ENCODE measurements at regions not wholly inside any gene's neighbourhood (a gene's known extent, or its start where the extent isn't known, plus 50 kb on each side); places are given as distances from the start of the nearest gene placed in this dataset.

GRCh38 chr2:768451-768850, 91.2 kb upstream of the TMEM18 start:
- H3K4me1 ChIP-seq (ENCODE audit: control insufficient read depth in 1 of 2, insufficient read depth in 2 of 2, low read length in 2 of 2), result peaks cover 3 to 8% of the 10 kb centered on the region in 2 experiments
- no CpG with 5 or more reads among the region's 10 CpGs for WGBS (ENCODE audit: extremely low coverage, insufficient coverage, insufficient read length)

GRCh38 chr2:767944-768343, 90.7 kb upstream of the TMEM18 start:
- no peak for DNase-seq
- Histone ChIP-seq H3K4ac (ENCODE audit: low read depth, low read length) (no peak overlapping the region), H3K4me2 (ENCODE audit: low read length) (no peak overlapping the region), H3K9me3 (ENCODE audit: insufficient read depth, low read depth, low read length) (peaks cover 1% of the 10 kb centered on the region), H2BK120ac (ENCODE audit: insufficient read depth, low read length, poor library complexity) (no peak overlapping the region), H3K79me1 (ENCODE audit: low read length) (no peaks in the 10 kb centered on the region), H3K4me3 (ENCODE audit: low read depth, low read length) (no peak overlapping the region), H3K9ac (ENCODE audit: low read length) (no peak overlapping the region), H2BK12ac (ENCODE audit: low read length) (no peak overlapping the region), H2BK5ac (ENCODE audit: low read depth, low read length, poor library complexity) (no peak overlapping the region), H2AFZ (ENCODE audit: insufficient read depth, low read length, poor library complexity) (no peak overlapping the region), H4K8ac (ENCODE audit: low read depth, low read length) (no peak overlapping the region), H3K27ac (ENCODE audit: low read depth, low read length) (no peak overlapping the region), H3K4me1 (ENCODE audit: control insufficient read depth in 1 of 2, insufficient read depth in 2 of 2, low read length in 2 of 2) (peaks cover 3 to 9% of the 10 kb centered on the region in 2 experiments), H3K27me3 (ENCODE audit: insufficient read depth, low read length) (no peaks in the 10 kb centered on the region), H3K18ac (ENCODE audit: low read length) (no peak overlapping the region), H3K14ac (ENCODE audit: low read length) (no peak overlapping the region), H4K12ac (ENCODE audit: low read depth, low read length) (no peak overlapping the region), H3K23ac (ENCODE audit: low read length) (no peak overlapping the region), H3K79me2 (ENCODE audit: control insufficient read depth, insufficient read depth, low read length, poor library complexity) (no peaks in the 10 kb centered on the region), H4K91ac (ENCODE audit: low read depth, low read length) (no peak overlapping the region), H2AK5ac (ENCODE audit: low read length) (no peak overlapping the region), H3K36me3 (ENCODE audit: control insufficient read depth in 1 of 2, insufficient read depth in 2 of 2, low read length in 2 of 2) (no peaks in the 10 kb centered on the region)
- no CpG with 5 or more reads among the region's 4 CpGs for WGBS (ENCODE audit: extremely low coverage, insufficient coverage, insufficient read length)

More at GRCh38 chr2:768451-768850, 91.2 kb upstream of the TMEM18 start:
- no peak overlapping the region for H3K27ac ChIP-seq (ENCODE audit: low read depth, low read length)
- no peak overlapping the region for H3K4me2 ChIP-seq (ENCODE audit: low read length)
- H3K36me3 ChIP-seq (ENCODE audit: control insufficient read depth in 1 of 2, insufficient read depth in 2 of 2, low read length in 2 of 2), result no peaks in the 10 kb centered on the region
- no peak overlapping the region for H3K4ac ChIP-seq (ENCODE audit: low read depth, low read length)
- peaks cover 1% of the 10 kb centered on the region for H3K9me3 ChIP-seq (ENCODE audit: insufficient read depth, low read depth, low read length)
- H3K27me3 ChIP-seq (ENCODE audit: insufficient read depth, low read length), result no peaks in the 10 kb centered on the region
- no peak overlapping the region for H3K14ac ChIP-seq (ENCODE audit: low read length)
- no peak overlapping the region for H4K91ac ChIP-seq (ENCODE audit: low read depth, low read length)
- no peak overlapping the region for H3K4me3 ChIP-seq (ENCODE audit: low read depth, low read length)
- no peaks in the 10 kb centered on the region for H3K79me1 ChIP-seq (ENCODE audit: low read length)
- no peak overlapping the region for H4K8ac ChIP-seq (ENCODE audit: low read depth, low read length)
- H2BK5ac ChIP-seq (ENCODE audit: low read depth, low read length, poor library complexity), result no peak overlapping the region
- no peak overlapping the region for H4K12ac ChIP-seq (ENCODE audit: low read depth, low read length)
- H2BK12ac ChIP-seq (ENCODE audit: low read length), result no peak overlapping the region
- no peaks in the 10 kb centered on the region for H3K79me2 ChIP-seq (ENCODE audit: control insufficient read depth, insufficient read depth, low read length, poor library complexity)
- no peak overlapping the region for H3K23ac ChIP-seq (ENCODE audit: low read length)
- no peak overlapping the region for H2AK5ac ChIP-seq (ENCODE audit: low read length)
- no peak overlapping the region for H2BK120ac ChIP-seq (ENCODE audit: insufficient read depth, low read length, poor library complexity)
- no peak for DNase-seq
- no peak overlapping the region for H2AFZ ChIP-seq (ENCODE audit: insufficient read depth, low read length, poor library complexity)
- no peak overlapping the region for H3K9ac ChIP-seq (ENCODE audit: low read length)
- no peak overlapping the region for H3K18ac ChIP-seq (ENCODE audit: low read length)

DNA sequence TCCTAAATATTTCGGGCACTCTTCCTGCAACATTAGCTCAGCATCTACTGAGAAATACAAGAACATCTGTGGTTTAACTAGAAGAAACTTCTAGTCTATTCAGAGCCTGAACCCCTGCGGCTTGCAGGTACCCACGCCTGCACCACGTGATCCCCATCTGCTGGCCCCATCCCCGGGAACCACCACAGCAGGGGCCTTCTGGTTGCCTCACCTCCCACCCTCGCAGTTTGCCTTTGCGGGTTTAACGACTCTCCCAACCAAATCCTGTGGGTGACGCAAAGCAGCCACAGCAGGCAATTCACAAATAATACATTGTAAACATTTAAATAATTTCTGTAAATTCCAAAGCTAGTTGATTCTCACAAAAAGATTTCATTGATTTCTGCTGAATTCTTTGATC, 90.2 kb upstream of the TMEM18 start:
- no peak overlapping the region for H2BK120ac ChIP-seq (ENCODE audit: insufficient read depth, low read length, poor library complexity)
- DNase-seq, result no peak
- no peak overlapping the region for H4K8ac ChIP-seq (ENCODE audit: low read depth, low read length)
- no peaks in the 10 kb centered on the region for H3K79me1 ChIP-seq (ENCODE audit: low read length)
- peaks cover 3 to 9% of the 10 kb centered on the region in 2 experiments for H3K4me1 ChIP-seq (ENCODE audit: control insufficient read depth in 1 of 2, insufficient read depth in 2 of 2, low read length in 2 of 2)
- no peak overlapping the region for H3K27ac ChIP-seq (ENCODE audit: low read depth, low read length)
- H4K91ac ChIP-seq (ENCODE audit: low read depth, low read length), result no peak overlapping the region
- no peak overlapping the region for H3K23ac ChIP-seq (ENCODE audit: low read length)
- no peak overlapping the region for H3K18ac ChIP-seq (ENCODE audit: low read length)
- no peak overlapping the region for H3K4me2 ChIP-seq (ENCODE audit: low read length)
- no peak overlapping the region for H2AK5ac ChIP-seq (ENCODE audit: low read length)
- H3K79me2 ChIP-seq (ENCODE audit: control insufficient read depth, insufficient read depth, low read length, poor library complexity), result no peaks in the 10 kb centered on the region
- H3K4me3 ChIP-seq (ENCODE audit: low read depth, low read length), result no peak overlapping the region
- no peak overlapping the region for H3K14ac ChIP-seq (ENCODE audit: low read length)
- no peaks in the 10 kb centered on the region for H3K27me3 ChIP-seq (ENCODE audit: insufficient read depth, low read length)
- H3K4ac ChIP-seq (ENCODE audit: low read depth, low read length), result no peak overlapping the region
- no peak overlapping the region for H4K12ac ChIP-seq (ENCODE audit: low read depth, low read length)
- H2BK5ac ChIP-seq (ENCODE audit: low read depth, low read length, poor library complexity), result no peak overlapping the region
- peaks cover 1% of the 10 kb centered on the region for H3K9me3 ChIP-seq (ENCODE audit: insufficient read depth, low read depth, low read length)
- no peak overlapping the region for H3K9ac ChIP-seq (ENCODE audit: low read length)
- no CpG with 5 or more reads among the region's 9 CpGs for WGBS (ENCODE audit: extremely low coverage, insufficient coverage, insufficient read length)
- no peak overlapping the region for H2AFZ ChIP-seq (ENCODE audit: insufficient read depth, low read length, poor library complexity)
- no peak overlapping the region for H2BK12ac ChIP-seq (ENCODE audit: low read length)
- H3K36me3 ChIP-seq (ENCODE audit: control insufficient read depth in 1 of 2, insufficient read depth in 2 of 2, low read length in 2 of 2), result no peaks in the 10 kb centered on the region

GRCh38 chr2:766255-766654, 89.0 kb upstream of the TMEM18 start:
- peaks cover 1% of the 10 kb centered on the region for H3K9me3 ChIP-seq (ENCODE audit: insufficient read depth, low read depth, low read length)
- H2AK5ac ChIP-seq (ENCODE audit: low read length), result no peak overlapping the region
- H2AFZ ChIP-seq (ENCODE audit: insufficient read depth, low read length, poor library complexity), result no peak overlapping the region
- H4K91ac ChIP-seq (ENCODE audit: low read depth, low read length), result no peak overlapping the region
- no peaks in the 10 kb centered on the region for H3K79me1 ChIP-seq (ENCODE audit: low read length)
- H2BK5ac ChIP-seq (ENCODE audit: low read depth, low read length, poor library complexity), result no peak overlapping the region
- no peaks in the 10 kb centered on the region for H3K27me3 ChIP-seq (ENCODE audit: insufficient read depth, low read length)
- H3K14ac ChIP-seq (ENCODE audit: low read length), result no peak overlapping the region
- H2BK12ac ChIP-seq (ENCODE audit: low read length), result no peak overlapping the region
- H3K23ac ChIP-seq (ENCODE audit: low read length), result no peak overlapping the region
- peaks cover 3 to 9% of the 10 kb centered on the region in 2 experiments for H3K4me1 ChIP-seq (ENCODE audit: control insufficient read depth in 1 of 2, insufficient read depth in 2 of 2, low read length in 2 of 2)
- H2BK120ac ChIP-seq (ENCODE audit: insufficient read depth, low read length, poor library complexity), result no peak overlapping the region
- H3K18ac ChIP-seq (ENCODE audit: low read length), result no peak overlapping the region
- H3K79me2 ChIP-seq (ENCODE audit: control insufficient read depth, insufficient read depth, low read length, poor library complexity), result no peaks in the 10 kb centered on the region
- no peak overlapping the region for H3K4me3 ChIP-seq (ENCODE audit: low read depth, low read length)
- no peak overlapping the region for H3K4ac ChIP-seq (ENCODE audit: low read depth, low read length)
- H4K8ac ChIP-seq (ENCODE audit: low read depth, low read length), result no peak overlapping the region
- DNase-seq, result no peak
- H3K4me2 ChIP-seq (ENCODE audit: low read length), result no peak overlapping the region
- WGBS (ENCODE audit: extremely low coverage, insufficient coverage, insufficient read length), result no CpG with 5 or more reads among the region's 13 CpGs
- no peak overlapping the region for H3K9ac ChIP-seq (ENCODE audit: low read length)
- H4K12ac ChIP-seq (ENCODE audit: low read depth, low read length), result no peak overlapping the region
- H3K36me3 ChIP-seq (ENCODE audit: control insufficient read depth in 1 of 2, insufficient read depth in 2 of 2, low read length in 2 of 2), result no peaks in the 10 kb centered on the region
- H3K27ac ChIP-seq (ENCODE audit: low read depth, low read length), result no peak overlapping the region

All from trophoblast cell (in vitro differentiated cells and primary cell).